GM12872 (cell line): ENCODE measurements at regions not wholly inside any gene's neighbourhood (a gene's known extent, or its start where the extent isn't known, plus 50 kb on each side); places are given as distances from the start of the nearest gene placed in this dataset.

Source experiments
- TF ChIP-seq, protein P1 (sequence below): IDR thresholded peaks from 3 replicates; pipeline ENCODE4 v1.5.1; 2011; ENCODE audit warnings: low read depth, mild to moderate bottlenecking, low read length, moderate library complexity; ENCODE audit not compliant: insufficient read depth

DNA sequence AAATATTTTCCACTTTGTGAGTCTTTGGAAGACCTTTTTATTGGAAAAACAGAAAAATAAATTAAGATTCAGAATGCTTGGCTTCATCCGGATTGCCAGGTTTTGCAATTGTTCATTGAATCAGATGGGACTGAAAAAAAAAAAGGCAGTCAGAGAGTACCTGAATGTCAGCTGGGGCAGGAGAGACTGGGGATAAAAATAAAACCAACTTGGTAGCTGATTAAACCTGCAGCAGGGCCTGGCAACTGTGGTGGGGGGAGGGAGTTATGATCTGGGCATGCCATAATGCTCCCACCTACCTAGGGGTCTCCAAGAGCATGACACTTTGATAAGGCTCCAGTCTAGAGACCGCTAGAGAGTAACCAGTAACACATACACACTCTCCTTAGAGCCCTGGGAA, 454.4 kb downstream of the DTWD2 start:
- TF ChIP-seq, protein P1, sequence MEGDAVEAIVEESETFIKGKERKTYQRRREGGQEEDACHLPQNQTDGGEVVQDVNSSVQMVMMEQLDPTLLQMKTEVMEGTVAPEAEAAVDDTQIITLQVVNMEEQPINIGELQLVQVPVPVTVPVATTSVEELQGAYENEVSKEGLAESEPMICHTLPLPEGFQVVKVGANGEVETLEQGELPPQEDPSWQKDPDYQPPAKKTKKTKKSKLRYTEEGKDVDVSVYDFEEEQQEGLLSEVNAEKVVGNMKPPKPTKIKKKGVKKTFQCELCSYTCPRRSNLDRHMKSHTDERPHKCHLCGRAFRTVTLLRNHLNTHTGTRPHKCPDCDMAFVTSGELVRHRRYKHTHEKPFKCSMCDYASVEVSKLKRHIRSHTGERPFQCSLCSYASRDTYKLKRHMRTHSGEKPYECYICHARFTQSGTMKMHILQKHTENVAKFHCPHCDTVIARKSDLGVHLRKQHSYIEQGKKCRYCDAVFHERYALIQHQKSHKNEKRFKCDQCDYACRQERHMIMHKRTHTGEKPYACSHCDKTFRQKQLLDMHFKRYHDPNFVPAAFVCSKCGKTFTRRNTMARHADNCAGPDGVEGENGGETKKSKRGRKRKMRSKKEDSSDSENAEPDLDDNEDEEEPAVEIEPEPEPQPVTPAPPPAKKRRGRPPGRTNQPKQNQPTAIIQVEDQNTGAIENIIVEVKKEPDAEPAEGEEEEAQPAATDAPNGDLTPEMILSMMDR: no peak

DNA sequence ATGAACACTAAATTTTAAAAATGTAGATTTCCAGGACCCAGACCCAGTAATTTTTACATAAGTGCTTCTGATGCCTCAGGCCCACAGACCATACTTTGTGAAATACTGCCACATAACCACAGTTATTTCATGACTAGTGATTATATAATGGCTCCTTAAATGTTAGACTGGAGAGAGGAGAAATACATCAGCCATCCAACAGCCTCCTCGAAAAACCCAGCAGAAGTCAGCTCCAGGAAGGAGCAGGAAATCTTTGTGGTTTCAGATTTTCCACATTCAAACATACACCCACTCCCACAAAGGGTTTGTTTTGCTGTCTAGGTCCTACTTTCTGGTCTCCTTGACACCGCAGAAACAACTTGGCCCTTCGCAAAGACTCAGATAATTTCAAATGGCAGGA, 455.2 kb downstream of the DTWD2 start:
- TF ChIP-seq, protein P1: no peak

DNA sequence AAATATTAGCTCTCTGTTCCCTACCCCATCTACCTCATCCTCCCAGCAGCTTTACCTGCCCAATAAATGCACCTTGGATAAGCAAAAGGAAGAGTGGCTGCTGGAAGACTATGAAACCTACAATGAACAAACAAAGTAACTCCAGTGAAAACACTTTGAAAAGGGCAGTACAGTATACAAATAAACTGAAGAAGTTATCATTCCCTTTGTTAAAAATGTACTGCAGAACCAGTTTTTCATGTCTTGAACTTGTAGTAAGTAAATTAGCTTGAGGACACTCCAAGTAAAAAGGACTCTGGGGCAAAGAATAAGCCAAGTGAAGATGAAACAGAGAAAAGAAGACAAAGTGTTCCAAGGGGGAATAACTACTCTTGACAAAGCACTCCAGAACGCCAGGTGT, 457.1 kb downstream of the DTWD2 start:
- TF ChIP-seq, protein P1: no peak

DNA sequence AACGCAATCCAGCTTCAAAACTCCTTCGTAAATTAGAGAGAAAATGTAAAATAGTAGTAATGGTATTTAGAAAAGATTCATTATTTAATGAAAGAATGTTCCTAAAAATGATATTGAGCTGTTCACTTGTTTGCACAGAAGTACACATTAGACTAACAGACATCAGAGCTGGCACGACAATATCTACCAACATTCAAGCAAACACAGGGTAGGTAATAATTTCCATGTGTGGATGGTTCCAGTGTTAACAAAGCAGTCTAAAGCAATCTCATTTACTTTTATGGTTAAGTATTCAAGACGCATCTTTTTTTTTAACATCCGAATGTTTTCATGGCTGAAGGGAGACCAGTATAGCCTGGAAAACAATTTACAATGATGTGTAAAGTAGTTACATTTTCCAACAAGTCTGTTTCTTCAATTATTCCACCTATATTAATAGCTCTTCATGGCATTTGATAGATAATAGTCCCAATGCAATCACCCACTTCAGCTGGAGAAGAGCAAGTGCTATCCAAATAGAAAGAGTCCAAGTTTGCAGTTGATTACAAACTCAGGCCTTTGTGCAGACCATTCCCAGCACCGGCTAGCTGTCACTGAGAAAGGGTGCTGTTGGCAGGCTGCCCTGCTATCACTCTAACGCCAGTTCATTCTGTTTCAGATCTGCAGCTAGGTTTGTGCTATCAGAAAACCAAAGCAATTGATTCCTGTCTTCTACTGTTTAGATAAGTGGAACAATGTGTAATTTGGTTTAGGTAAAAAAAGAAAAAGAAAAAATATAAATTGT, 458.8 kb downstream of the DTWD2 start:
- TF ChIP-seq, protein P1: no peak

DNA sequence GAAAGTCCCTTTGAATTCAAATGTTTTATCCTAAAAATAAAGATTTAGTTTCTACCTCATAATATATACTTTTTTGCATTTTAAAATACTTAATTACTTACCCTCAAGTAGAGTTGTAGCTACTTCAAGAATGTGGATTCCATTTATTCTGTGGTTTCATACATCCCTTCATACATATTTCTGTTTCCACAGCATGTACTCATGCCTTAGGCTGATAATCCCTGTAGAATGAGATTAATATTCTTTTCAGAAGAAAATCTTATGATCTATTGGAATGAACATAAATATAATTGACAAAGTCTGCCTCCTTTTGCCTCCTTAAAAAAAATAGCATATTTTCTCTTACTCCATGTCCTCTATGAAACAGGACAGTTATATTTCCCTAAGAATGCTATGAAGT, 465.7 kb downstream of the DTWD2 start:
- TF ChIP-seq, protein P1: no peak

DNA sequence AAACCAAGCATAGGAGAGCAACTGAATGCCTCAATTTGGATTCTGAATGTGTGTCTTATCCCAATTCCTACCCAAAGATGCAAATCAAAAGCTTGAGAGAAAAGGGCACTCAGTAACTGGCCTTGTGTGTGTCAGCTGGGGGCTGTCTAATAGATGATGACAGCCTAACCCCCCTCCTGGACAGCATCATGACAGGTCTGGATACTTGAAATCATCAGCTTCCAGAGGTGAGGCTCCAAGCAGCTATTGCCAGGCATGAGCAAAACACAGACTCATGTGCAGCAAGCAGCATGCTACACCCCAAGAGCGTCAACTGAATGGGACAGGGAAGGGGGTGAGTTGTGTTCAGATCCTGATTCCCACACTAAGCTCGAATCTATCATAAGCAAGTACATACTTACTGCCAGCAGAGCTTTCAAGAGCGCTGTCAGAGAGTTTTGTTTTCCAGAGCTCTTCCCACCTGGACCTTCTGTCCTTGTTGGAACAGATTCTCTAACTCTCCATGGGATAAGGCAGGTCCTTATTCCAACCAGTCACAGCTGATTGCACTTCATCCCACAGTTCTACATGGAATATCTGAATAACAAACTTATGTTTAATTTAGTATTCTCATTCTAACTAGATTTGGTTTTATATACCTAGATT, 467.5 kb downstream of the DTWD2 start:
- TF ChIP-seq, protein P1: no peak

DNA sequence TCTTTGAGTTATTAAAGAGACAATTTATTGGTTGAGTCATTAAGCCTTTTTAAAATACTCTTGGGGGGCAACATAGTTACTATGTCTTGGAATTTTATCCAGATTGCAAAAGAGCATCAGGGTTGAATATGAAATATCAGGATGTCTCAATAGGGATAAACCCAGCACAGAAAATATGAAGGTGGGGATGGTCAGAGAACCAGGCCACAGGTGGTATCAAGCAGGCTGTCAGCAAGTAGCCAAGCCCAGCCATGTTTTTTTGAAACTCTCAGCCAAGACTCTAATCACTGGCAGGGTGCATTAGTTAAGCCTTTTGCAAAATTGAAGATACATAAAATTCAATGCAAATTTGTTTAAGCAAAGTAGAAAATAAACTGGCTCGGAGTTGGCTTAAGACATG, 468.9 kb downstream of the DTWD2 start:
- TF ChIP-seq, protein P1: no peak
